Lung (tissue), 11 donors: ENCODE measurements at regions not wholly inside any gene's neighbourhood (a gene's known extent, or its start where the extent isn't known, plus 50 kb on each side); places are given as distances from the start of the nearest gene placed in this dataset.

Experiments used
- ATAC-seq: fragments of 200-7000 bp; cut with Tn5 transposase; one replicate; pipeline ENCODE4 v1.9.1; 2020; ENCODE audit warnings: moderate number of reproducible peaks; ENCODE audit not compliant: insufficient read depth, low FRiP score
- DNase-seq, 3 donors: peaks; one replicate each; pipeline ENCODE4 v3.0.0-alpha.2; 2013 to 2017
- H3K27ac ChIP-seq, 2 donors: one replicate each; pipeline ENCODE4 v1.5.1; 2013; ENCODE audit warnings: mild to moderate bottlenecking in 2 of 2, moderate library complexity in 2 of 2, control low read depth in 1 of 2, inconsistent platforms in 1 of 2, low read depth in 1 of 2, low read length in 1 of 2
- H3K27me3 ChIP-seq, 3 donors: one replicate each; pipeline ENCODE4 v1.5.1; 2013; ENCODE audit warnings: low read length in 2 of 3; ENCODE audit not compliant: control insufficient read depth in 3 of 3, insufficient read depth in 3 of 3
- H3K36me3 ChIP-seq, 4 donors: one replicate each; pipeline ENCODE4 v1.5.1; 2013; ENCODE audit warnings: low read length in 4 of 4, mild to moderate bottlenecking in 1 of 4, moderate library complexity in 1 of 4; ENCODE audit not compliant: control insufficient read depth in 4 of 4, insufficient read depth in 4 of 4
- H3K4me1 ChIP-seq, 5 donors: one replicate each; pipeline ENCODE4 v1.5.1; 2013; ENCODE audit warnings: low read length in 5 of 5, mild to moderate bottlenecking in 2 of 5, moderate library complexity in 1 of 5; ENCODE audit not compliant: control insufficient read depth in 5 of 5, insufficient read depth in 5 of 5
- H3K4me3 ChIP-seq: one replicate; pipeline ENCODE4 v1.5.1; 2013; ENCODE audit warnings: mild to moderate bottlenecking, control low read depth, moderate library complexity
- H3K9ac ChIP-seq, 2 donors: one replicate each; pipeline ENCODE4 v1.5.1; 2013; ENCODE audit warnings: low read length in 2 of 2, control low read depth in 1 of 2; ENCODE audit not compliant: insufficient read depth in 1 of 2
- H3K9me3 ChIP-seq, 4 donors: one replicate each; pipeline ENCODE4 v1.5.1; 2013; ENCODE audit warnings: low read length in 3 of 4, mild to moderate bottlenecking in 1 of 4, moderate library complexity in 1 of 4; ENCODE audit not compliant: control insufficient read depth in 4 of 4, insufficient read depth in 3 of 4
- WGBS, 2 donors: extraction: QIAGEN DNeasy Blood & Tissue Kit; methylation state at CpG; one replicate each; pipeline ENCODE4 v1.1.7; 2013; 5-methylcytosine and 5-hydroxymethylcytosine counted together
- TF ChIP-seq, protein P1 (sequence below): IDR thresholded peaks from 2 replicates; pipeline ENCODE4 v1.5.1; 2012; ENCODE audit warnings: mild to moderate bottlenecking; ENCODE audit errors: control extremely low read depth, extremely low read depth
- donor health status: control.
- donor health status: control.
- donor health status: Bipolar disorder and iron deficiency.
- donor health status: healthy.
- donor health status: DM: yes; HTN: yes; CAD: no.

DNA sequence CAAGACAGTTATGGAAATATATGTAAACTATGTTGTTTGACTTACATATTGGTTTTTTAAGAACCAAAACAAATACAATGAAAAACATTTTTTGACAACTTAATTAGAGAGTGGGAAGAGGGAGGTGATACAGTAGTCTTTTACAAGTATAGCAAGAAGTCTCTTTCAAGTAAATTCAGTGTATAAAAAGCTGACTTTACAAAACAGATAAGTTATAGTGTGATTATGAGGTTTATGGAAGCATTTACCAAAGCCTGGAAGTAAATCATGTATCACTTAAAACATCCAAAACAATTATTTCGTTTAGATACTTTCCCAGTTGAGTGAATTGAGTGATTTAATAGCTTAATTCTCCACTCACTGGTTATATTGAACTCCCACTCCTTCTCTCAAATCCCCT is 66.7 kb upstream of the SLC4A10 start:
- Histone ChIP-seq H3K27ac (no peak overlapping the region), H3K9ac (no peak overlapping the region), H3K9me3 (peaks cover 0 to 2% (median 0%) of the 10 kb centered on the region in 4 donors), H3K27me3 (no peaks in the 10 kb centered on the region), H3K4me3 (no peak overlapping the region), H3K36me3 (no peaks in the 10 kb centered on the region), H3K4me1 (no peaks in the 10 kb centered on the region)
- DNase-seq (no peak), ATAC-seq (no peak)
- TF ChIP-seq, protein P1, sequence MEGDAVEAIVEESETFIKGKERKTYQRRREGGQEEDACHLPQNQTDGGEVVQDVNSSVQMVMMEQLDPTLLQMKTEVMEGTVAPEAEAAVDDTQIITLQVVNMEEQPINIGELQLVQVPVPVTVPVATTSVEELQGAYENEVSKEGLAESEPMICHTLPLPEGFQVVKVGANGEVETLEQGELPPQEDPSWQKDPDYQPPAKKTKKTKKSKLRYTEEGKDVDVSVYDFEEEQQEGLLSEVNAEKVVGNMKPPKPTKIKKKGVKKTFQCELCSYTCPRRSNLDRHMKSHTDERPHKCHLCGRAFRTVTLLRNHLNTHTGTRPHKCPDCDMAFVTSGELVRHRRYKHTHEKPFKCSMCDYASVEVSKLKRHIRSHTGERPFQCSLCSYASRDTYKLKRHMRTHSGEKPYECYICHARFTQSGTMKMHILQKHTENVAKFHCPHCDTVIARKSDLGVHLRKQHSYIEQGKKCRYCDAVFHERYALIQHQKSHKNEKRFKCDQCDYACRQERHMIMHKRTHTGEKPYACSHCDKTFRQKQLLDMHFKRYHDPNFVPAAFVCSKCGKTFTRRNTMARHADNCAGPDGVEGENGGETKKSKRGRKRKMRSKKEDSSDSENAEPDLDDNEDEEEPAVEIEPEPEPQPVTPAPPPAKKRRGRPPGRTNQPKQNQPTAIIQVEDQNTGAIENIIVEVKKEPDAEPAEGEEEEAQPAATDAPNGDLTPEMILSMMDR, result no peak
- 55 to 58% methylated on average over 1 of the region's 1 CpG for WGBS, 2 donors

DNA sequence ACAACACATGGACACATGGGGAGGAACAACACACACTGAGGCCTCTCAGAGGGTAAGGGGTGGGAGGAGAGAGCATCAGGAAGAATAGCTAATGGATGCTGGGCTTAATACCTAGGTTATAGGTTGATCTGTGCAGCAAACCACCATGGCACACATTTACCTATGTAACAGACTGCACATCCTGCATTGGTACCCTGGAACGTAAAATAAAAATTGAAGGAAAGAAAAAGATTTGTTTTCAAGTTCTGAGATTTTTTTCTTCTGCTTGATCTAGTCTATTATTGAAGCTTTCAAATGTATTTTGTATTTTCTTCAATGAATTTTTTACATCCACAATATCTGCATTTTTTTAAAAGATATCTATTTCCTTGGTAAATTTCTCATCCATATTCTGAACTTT is 59.3 kb upstream of the SLC4A10 start:
- Histone ChIP-seq H3K4me3 (no peak overlapping the region), H3K4me1 (no peaks in the 10 kb centered on the region), H3K27ac (no peak overlapping the region), H3K36me3 (no peaks in the 10 kb centered on the region), H3K9me3 (peaks cover 0 to 2% (median under 1%) of the 10 kb centered on the region in 4 donors), H3K9ac (no peak overlapping the region), H3K27me3 (no peaks in the 10 kb centered on the region)
- 97 to 98% methylated on average over 1 of the region's 1 CpG for WGBS, 2 donors
- TF ChIP-seq, protein P1, result no peak
- DNase-seq (no peak), ATAC-seq (no peak)

- Histone ChIP-seq H3K4me1 (no peaks in the 10 kb centered on the region), H3K27ac (no peak overlapping the region), H3K4me3 (no peak overlapping the region), H3K9me3 (peaks cover 0 to 1% (median 0%) of the 10 kb centered on the region in 4 donors), H3K36me3 (no peaks in the 10 kb centered on the region), H3K27me3 (no peaks in the 10 kb centered on the region), H3K9ac (no peak overlapping the region)
- ATAC-seq (no peak), DNase-seq (no peak)
- TF ChIP-seq, protein P1, result no peak
These were observed 54.8 kb upstream of the SLC4A10 start for GRCh38 chr2:161569401-161569800.

GRCh38 chr2:161570424-161571050 is 53.7 kb upstream of the SLC4A10 start:
- ATAC-seq (no peak), DNase-seq (no peak)
- no peak overlapping the region for H3K9ac ChIP-seq
- no peaks in the 10 kb centered on the region for H3K4me1 ChIP-seq
- no peaks in the 10 kb centered on the region for H3K9me3 ChIP-seq
- WGBS, 2 donors, result 78 to 80% methylated on average over 6 of the region's 6 CpGs
- H3K27me3 ChIP-seq, result no peaks in the 10 kb centered on the region
- H3K4me3 ChIP-seq, result no peak overlapping the region
- no peak overlapping the region for H3K27ac ChIP-seq
- no peaks in the 10 kb centered on the region for H3K36me3 ChIP-seq
- TF ChIP-seq, protein P1, result no peak
